Stomach (tissue), 8 donors: ENCODE measurements at regions not wholly inside any gene's neighbourhood (a gene's known extent, or its start where the extent isn't known, plus 50 kb on each side); places are given as distances from the start of the nearest gene placed in this dataset.

Experiments
- DNase-seq, 2 donors: peaks; one replicate each; pipeline versions ENCODE4 v3.0.0 to v3.0.0-alpha.2; 2013 to 2019
- H3K27ac ChIP-seq, 5 donors: fragments of 200-600 bp in 4 of 5; sonication (generic) in 4 of 5; one replicate each; pipeline ENCODE4 v1.5.1; 2013 to 2019; ENCODE audit warnings: mild to moderate bottlenecking in 1 of 5, moderate library complexity in 1 of 5
- H3K27me3 ChIP-seq, 3 donors: fragments of 200-600 bp; sonication (generic); one replicate each; pipeline ENCODE4 v1.5.1; 2017 to 2019; ENCODE audit warnings: mixed run types in 1 of 3
- H3K36me3 ChIP-seq, 4 donors: fragments of 200-600 bp; sonication (generic); 1 replicate in 3 of 4; 2 replicates in 1 of 4; pipeline ENCODE4 v1.5.1; 2016 to 2019
- H3K4me1 ChIP-seq, 4 donors: fragments of 200-600 bp; sonication (generic); one replicate each; pipeline ENCODE4 v1.5.1; 2016 to 2019
- H3K4me3 ChIP-seq, 4 donors: fragments of 200-600 bp; sonication (generic) in 3 of 4; one replicate each; pipeline ENCODE4 v1.5.1; 2016 to 2019; ENCODE audit warnings: mild to moderate bottlenecking in 1 of 4
- H3K9me3 ChIP-seq, 4 donors: fragments of 200-600 bp; sonication (generic); one replicate each; pipeline ENCODE4 v1.5.1; 2016 to 2019
- EP300 ChIP-seq: sonication (generic); formaldehyde crosslinking; IDR thresholded peaks from one replicate; pipeline ENCODE4 v1.6.1; 2017; ENCODE audit warnings: antibody characterized with exemption
- POLR2A ChIP-seq, 4 donors: fragments of 450-650 bp; IDR thresholded peaks; one replicate each; pipeline ENCODE4 v1.6.1; 2016; ENCODE audit warnings: antibody characterized with exemption in 4 of 4, control low read depth in 2 of 4, mild to moderate bottlenecking in 1 of 4, moderate library complexity in 1 of 4
- POLR2AphosphoS5 ChIP-seq, 3 donors: sonication (generic); formaldehyde crosslinking; IDR thresholded peaks; one replicate each; pipeline ENCODE4 v1.6.1; 2016; ENCODE audit warnings: antibody characterized with exemption in 3 of 3
- WGBS, 5 donors: extraction: QIAGEN DNeasy Blood & Tissue Kit in 3 of 5; methylation state at CpG; one replicate each; pipeline versions ENCODE4 v1.1.5 to v1.1.7; 2013 to 2018; 5-methylcytosine and 5-hydroxymethylcytosine counted together
- intact Hi-C: fragments of 100-400 bp; cut with DNase I; formaldehyde crosslinking; loops from one replicate; pipeline ENCODE4 v1.15.1; 2023; ENCODE audit warnings: low total_unique reads
- TF ChIP-seq, protein P1 (sequence below), 7 experiments: fragments of 450-650 bp in 4 of 7; fragments of 200-600 bp in 3 of 7; sonication (generic) in 3 of 7; IDR thresholded peaks; one replicate each; pipeline ENCODE4 v1.5.1; 2016 to 2019; ENCODE audit warnings: antibody characterized with exemption in 7 of 7, control low read depth in 2 of 7, mild to moderate bottlenecking in 1 of 7
- donor health status: healthy with polysubstance abuse.
- donor health status: Bipolar disorder and iron deficiency.
- donor health status: healthy.

DNA sequence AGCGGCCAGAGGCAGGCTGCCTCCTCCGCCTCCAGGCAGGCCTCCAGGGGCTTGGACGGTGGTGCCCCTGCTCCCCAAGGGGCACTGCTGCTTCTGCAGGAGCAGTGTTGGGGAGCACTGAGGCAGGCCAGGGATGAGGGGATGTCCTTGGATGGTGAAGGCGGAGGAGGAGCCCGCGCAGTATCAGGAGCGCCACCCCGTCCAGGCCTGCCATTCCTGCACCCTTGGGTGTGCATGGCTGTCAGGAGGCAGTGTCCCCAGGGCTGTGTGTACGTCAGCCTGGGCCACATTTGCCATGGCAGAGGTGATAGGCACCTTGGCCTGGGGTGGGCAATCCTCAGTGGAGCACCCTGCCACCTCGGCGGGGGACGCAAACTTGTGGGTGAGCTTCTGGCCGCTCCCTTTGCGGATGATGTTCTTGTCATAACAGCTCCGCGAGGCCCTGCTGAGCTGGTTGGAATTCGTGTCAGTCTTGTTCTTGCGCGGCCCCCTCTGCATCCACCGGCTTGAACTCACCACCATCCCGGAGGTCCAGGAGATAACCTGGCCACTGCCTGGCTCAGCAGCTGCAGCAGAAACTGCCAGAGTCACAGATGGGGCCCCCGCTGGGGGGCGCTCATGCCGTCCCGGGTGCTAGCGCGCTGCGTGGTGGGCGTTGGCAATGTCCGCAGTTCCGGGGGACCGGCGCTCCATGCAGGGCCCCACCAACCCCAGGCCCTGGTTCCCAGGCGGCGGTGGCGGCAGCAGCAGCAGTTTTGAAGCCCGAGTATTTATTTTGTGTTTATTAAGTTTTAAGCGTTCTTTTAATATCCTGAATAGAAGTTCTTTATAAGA is 182.3 kb upstream of the ADCY1 start:
- Histone ChIP-seq H3K36me3 (no peaks in the 10 kb centered on the region), H3K4me3 (no peak overlapping the region), H3K27ac (no peak overlapping the region), H3K27me3 (no peaks in the 10 kb centered on the region), H3K4me1 (no peaks in the 10 kb centered on the region), H3K9me3 (peaks cover 0 to 22% (median 11%) of the 10 kb centered on the region in 4 donors)
- TF ChIP-seq EP300 (no peak), POLR2AphosphoS5 (IDR thresholded peaks at IDR 0.05) (no peak), POLR2A (IDR thresholded peaks at IDR 0.05) (no peak)
- TF ChIP-seq, protein P1, sequence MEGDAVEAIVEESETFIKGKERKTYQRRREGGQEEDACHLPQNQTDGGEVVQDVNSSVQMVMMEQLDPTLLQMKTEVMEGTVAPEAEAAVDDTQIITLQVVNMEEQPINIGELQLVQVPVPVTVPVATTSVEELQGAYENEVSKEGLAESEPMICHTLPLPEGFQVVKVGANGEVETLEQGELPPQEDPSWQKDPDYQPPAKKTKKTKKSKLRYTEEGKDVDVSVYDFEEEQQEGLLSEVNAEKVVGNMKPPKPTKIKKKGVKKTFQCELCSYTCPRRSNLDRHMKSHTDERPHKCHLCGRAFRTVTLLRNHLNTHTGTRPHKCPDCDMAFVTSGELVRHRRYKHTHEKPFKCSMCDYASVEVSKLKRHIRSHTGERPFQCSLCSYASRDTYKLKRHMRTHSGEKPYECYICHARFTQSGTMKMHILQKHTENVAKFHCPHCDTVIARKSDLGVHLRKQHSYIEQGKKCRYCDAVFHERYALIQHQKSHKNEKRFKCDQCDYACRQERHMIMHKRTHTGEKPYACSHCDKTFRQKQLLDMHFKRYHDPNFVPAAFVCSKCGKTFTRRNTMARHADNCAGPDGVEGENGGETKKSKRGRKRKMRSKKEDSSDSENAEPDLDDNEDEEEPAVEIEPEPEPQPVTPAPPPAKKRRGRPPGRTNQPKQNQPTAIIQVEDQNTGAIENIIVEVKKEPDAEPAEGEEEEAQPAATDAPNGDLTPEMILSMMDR (IDR thresholded peaks at IDR 0.05) = no peak
- WGBS, 5 donors = 76 to 87% (median 78%) methylated on average over 30 to 38 of the region's 38 CpGs
- DNase-seq = no peak
- intact Hi-C loops = no loop called here

DNA sequence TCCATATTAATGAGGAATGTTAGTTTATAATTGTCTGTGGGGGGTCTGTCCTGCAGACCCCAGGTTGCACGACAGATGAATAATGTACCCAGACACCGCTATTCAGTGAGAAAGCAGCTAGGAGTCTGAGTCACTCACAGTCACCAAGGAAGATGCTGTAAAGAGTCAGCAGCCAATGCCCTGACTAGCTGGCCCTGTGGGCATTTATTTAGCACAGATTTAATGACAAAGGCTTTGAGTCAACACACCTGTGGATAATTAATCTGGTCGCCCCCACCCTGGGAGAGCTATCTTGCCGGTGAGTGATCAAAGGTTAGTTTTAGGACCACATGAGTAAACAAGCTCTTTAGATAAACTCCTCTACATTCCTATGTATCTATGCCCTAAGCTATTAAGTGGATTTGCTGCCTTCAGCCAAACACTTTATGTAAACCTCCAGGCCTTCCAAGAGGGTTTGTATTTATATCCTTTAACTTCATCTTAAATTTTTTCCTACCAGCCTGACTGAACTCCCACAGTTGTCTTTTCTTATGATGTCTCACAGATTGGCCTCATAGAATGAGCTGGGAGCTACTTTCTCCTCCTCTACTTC is 180.0 kb upstream of the ADCY1 start:
- no peaks in the 10 kb centered on the region for H3K27me3 ChIP-seq
- H3K9me3 ChIP-seq = peaks cover 0 to 22% (median 11%) of the 10 kb centered on the region in 4 donors
- H3K36me3 ChIP-seq = no peaks in the 10 kb centered on the region
- DNase-seq = no peak
- H3K4me3 ChIP-seq = no peak overlapping the region
- no peak overlapping the region for H3K27ac ChIP-seq
- no peak for TF ChIP-seq POLR2A (IDR thresholded peaks at IDR 0.05)
- no peak for TF ChIP-seq POLR2AphosphoS5 (IDR thresholded peaks at IDR 0.05)
- TF ChIP-seq EP300 = no peak
- TF ChIP-seq, protein P1 (IDR thresholded peaks at IDR 0.05) = no peak
- 49 to 63% (median 51%) methylated on average over 4 of the region's 4 CpGs for WGBS, 5 donors
- intact Hi-C loops = no loop called here
- H3K4me1 ChIP-seq = no peaks in the 10 kb centered on the region

DNA sequence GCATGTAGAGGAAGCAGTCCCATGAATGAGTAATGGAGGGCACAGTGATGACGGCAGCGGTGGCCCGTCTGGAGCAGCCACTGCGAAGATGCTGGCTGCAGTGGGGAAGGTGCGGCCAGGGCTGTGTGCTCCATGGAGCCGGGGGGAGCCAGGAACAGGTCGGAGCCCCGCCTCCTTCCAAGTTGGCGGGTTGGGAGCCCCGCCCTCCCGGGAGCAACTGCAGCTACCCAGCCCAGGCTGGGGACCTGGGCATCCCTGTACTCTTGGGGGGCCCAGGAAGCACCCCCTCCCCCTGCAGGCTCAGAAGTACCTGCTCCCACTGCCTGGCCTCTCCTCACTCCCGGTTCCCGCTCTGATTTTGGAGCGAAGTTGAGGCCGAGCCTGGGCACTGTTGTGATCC is 175.1 kb upstream of the ADCY1 start:
- no peak overlapping the region for H3K27ac ChIP-seq
- WGBS, 5 donors = 85 to 95% (median 90%) methylated on average over 5 to 15 of the region's 15 CpGs
- intact Hi-C loops = no loop called here
- DNase-seq = no peak
- no peaks in the 10 kb centered on the region for H3K36me3 ChIP-seq
- no peak overlapping the region for H3K4me3 ChIP-seq
- peaks cover 0 to 22% (median 16%) of the 10 kb centered on the region in 4 donors for H3K9me3 ChIP-seq
- TF ChIP-seq, protein P1 (IDR thresholded peaks at IDR 0.05) = no peak
- TF ChIP-seq POLR2A (IDR thresholded peaks at IDR 0.05) (no peak), POLR2AphosphoS5 (IDR thresholded peaks at IDR 0.05) (no peak), EP300 (no peak)
- no peaks in the 10 kb centered on the region for H3K4me1 ChIP-seq
- no peaks in the 10 kb centered on the region for H3K27me3 ChIP-seq

DNA sequence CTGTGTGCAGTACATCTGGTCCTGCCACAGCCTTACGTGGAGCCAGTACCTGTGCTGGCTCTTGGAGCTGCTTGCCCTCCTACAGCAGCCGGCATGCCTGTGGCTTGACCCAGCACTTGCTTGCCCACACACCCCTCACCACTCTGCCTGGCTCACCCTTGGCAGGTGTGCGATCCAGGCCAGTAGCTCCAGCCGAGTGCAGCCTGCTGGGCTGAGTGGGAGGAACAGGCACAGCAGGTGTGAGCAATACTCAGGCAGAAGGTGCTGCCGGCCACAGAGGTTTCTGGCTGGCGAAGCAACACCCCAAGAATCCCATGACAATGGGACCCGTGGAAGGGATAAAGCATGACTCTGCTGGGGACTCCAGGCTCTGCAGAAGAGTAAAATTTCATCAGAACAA is 173.5 kb upstream of the ADCY1 start:
- Histone ChIP-seq H3K27ac (no peak overlapping the region), H3K27me3 (no peaks in the 10 kb centered on the region), H3K4me1 (no peaks in the 10 kb centered on the region), H3K36me3 (no peaks in the 10 kb centered on the region), H3K4me3 (no peak overlapping the region), H3K9me3 (peaks cover 0 to 14% (median 11%) of the 10 kb centered on the region in 4 donors)
- no peak for DNase-seq
- 82 to 91% (median 84%) methylated on average over 6 to 7 of the region's 7 CpGs for WGBS, 5 donors
- intact Hi-C loops = no loop called here
- TF ChIP-seq EP300 (no peak), POLR2AphosphoS5 (IDR thresholded peaks at IDR 0.05) (no peak), POLR2A (IDR thresholded peaks at IDR 0.05) (no peak)
- TF ChIP-seq, protein P1 (IDR thresholded peaks at IDR 0.05) = no peak
